HEK293 (cell line): ENCODE measurements at regions not wholly inside any gene's neighbourhood (a gene's known extent, or its start where the extent isn't known, plus 50 kb on each side); places are given as distances from the start of the nearest gene placed in this dataset.

ENCODE experiments used
- CTCF ChIP-seq: fragments of 450-650 bp; formaldehyde crosslinking; IDR thresholded peaks from 2 replicates; pipeline ENCODE4 v1.5.1; 2016; ENCODE audit warnings: missing biosample characterization, missing genetic modification characterization
- PATZ1 ChIP-seq: fragments of 450-650 bp; formaldehyde crosslinking; IDR thresholded peaks from 2 replicates; pipeline ENCODE4 v1.5.1; 2016; ENCODE audit warnings: missing biosample characterization, missing genetic modification characterization
- REST ChIP-seq: fragments of 450-650 bp; formaldehyde crosslinking; IDR thresholded peaks from 2 replicates; pipeline ENCODE4 v1.5.1; 2016; ENCODE audit warnings: missing biosample characterization, missing genetic modification characterization
- SP2 ChIP-seq: fragments of 450-650 bp; formaldehyde crosslinking; IDR thresholded peaks from 2 replicates; pipeline ENCODE4 v1.5.1; 2016; ENCODE audit warnings: missing biosample characterization, missing genetic modification characterization
- YY1 ChIP-seq: fragments of 450-650 bp; formaldehyde crosslinking; IDR thresholded peaks from 2 replicates; pipeline ENCODE4 v1.5.1; 2018; ENCODE audit warnings: missing biosample characterization, missing genetic modification characterization
- ZBTB49 ChIP-seq: fragments of 450-650 bp; formaldehyde crosslinking; IDR thresholded peaks from 2 replicates; pipeline ENCODE4 v1.5.1; 2016; ENCODE audit warnings: missing biosample characterization, missing genetic modification characterization, low read depth
- ZNF121 ChIP-seq: fragments of 450-650 bp; formaldehyde crosslinking; IDR thresholded peaks from 2 replicates; pipeline ENCODE4 v1.5.1; 2016; ENCODE audit warnings: missing biosample characterization, missing genetic modification characterization
- ZNF404 ChIP-seq: fragments of 450-650 bp; formaldehyde crosslinking; IDR thresholded peaks from 2 replicates; pipeline ENCODE4 v1.5.1; 2017; ENCODE audit warnings: missing biosample characterization, missing genetic modification characterization
- ZNF513 ChIP-seq: fragments of 450-650 bp; IDR thresholded peaks from 2 replicates; pipeline ENCODE4 v1.5.1; 2018; ENCODE audit warnings: missing biosample characterization, missing genetic modification characterization

- TF ChIP-seq ZNF404 (tag by site-specific recombination) (no peak), REST (tag by site-specific recombination) (no peak), CTCF (tag by site-specific recombination) (no peak), SP2 (tag by site-specific recombination) (no peak), PATZ1 (tag by site-specific recombination) (no peak), ZNF513 (tag by site-specific recombination) (no peak), YY1 (no peak), ZNF121 (tag by site-specific recombination) (no peak), ZBTB49 (no peak)
Observed at GRCh38 chr6:9178071-9178470, 742.7 kb upstream of the SLC35B3 start.
